H9 (cell line): ENCODE measurements at regions not wholly inside any gene's neighbourhood (a gene's known extent, or its start where the extent isn't known, plus 50 kb on each side); places are given as distances from the start of the nearest gene placed in this dataset.

Source experiments
- DNase-seq: peaks from one replicate; pipeline ENCODE4 v3.0.0-alpha.2; 2017
- H2AFZ ChIP-seq: one replicate; pipeline ENCODE4 v1.6.1; 2013; ENCODE audit warnings: mild to moderate bottlenecking, low read length, control low read depth, moderate library complexity
- H2AK5ac ChIP-seq: 2 replicates; pipeline ENCODE4 v1.6.1; 2013; ENCODE audit warnings: low read length, control low read depth, mixed read lengths; ENCODE audit not compliant: insufficient read length
- H2BK120ac ChIP-seq: one replicate; pipeline ENCODE4 v1.6.1; 2013; ENCODE audit warnings: low read depth, mild to moderate bottlenecking, low read length, control low read depth, inconsistent platforms; ENCODE audit not compliant: poor library complexity, severe bottlenecking
- H2BK12ac ChIP-seq: 2 replicates; pipeline ENCODE4 v1.6.1; 2013; ENCODE audit warnings: low read length, control low read depth, mixed read lengths, low read depth; ENCODE audit not compliant: insufficient read length
- H2BK15ac ChIP-seq: 2 replicates; pipeline ENCODE4 v1.6.1; 2013; ENCODE audit warnings: low read depth, low read length, control low read depth
- H2BK20ac ChIP-seq: one replicate; pipeline ENCODE4 v1.6.1; 2013; ENCODE audit warnings: low read depth, mild to moderate bottlenecking, low read length, control low read depth, inconsistent platforms; ENCODE audit not compliant: poor library complexity, severe bottlenecking
- H2BK5ac ChIP-seq: 2 replicates; pipeline ENCODE4 v1.6.1; 2013; ENCODE audit warnings: low read length, control low read depth, mixed read lengths; ENCODE audit not compliant: insufficient read length
- H3K14ac ChIP-seq: 2 replicates; pipeline ENCODE4 v1.6.1; 2013; ENCODE audit warnings: low read length, control low read depth; ENCODE audit not compliant: insufficient read depth
- H3K18ac ChIP-seq: 2 replicates; pipeline ENCODE4 v1.6.1; 2013; ENCODE audit warnings: low read depth, mild to moderate bottlenecking, mixed read lengths, low read length, control low read depth; ENCODE audit not compliant: insufficient read length
- H3K23ac ChIP-seq: 2 replicates; pipeline ENCODE4 v1.6.1; 2013; ENCODE audit warnings: low read length, control low read depth, mixed read lengths, low read depth; ENCODE audit not compliant: insufficient read length
- H3K23me2 ChIP-seq: 2 replicates; pipeline ENCODE4 v1.6.1; 2013; ENCODE audit warnings: low read depth, mild to moderate bottlenecking, mixed read lengths, low read length, control low read depth; ENCODE audit not compliant: insufficient read length, poor library complexity, severe bottlenecking
- H3K27ac ChIP-seq: 2 replicates; pipeline ENCODE4 v1.5.1; 2013; ENCODE audit warnings: low read length, control low read depth, mixed read lengths, low read depth; ENCODE audit not compliant: insufficient read length
- H3K27me3 ChIP-seq: 2 replicates; pipeline ENCODE4 v1.6.1; 2013; ENCODE audit warnings: low read length, control low read depth, inconsistent platforms; ENCODE audit not compliant: insufficient read depth
- H3K4ac ChIP-seq: 2 replicates; pipeline ENCODE4 v1.6.1; 2013; ENCODE audit warnings: low read depth, mild to moderate bottlenecking, control low read depth, inconsistent platforms, low read length, moderate library complexity
- H3K4me1 ChIP-seq: 2 replicates; pipeline ENCODE4 v1.6.1; 2013; ENCODE audit warnings: low read length, control low read depth, inconsistent platforms; ENCODE audit not compliant: insufficient read depth
- H3K4me2 ChIP-seq: 2 replicates; pipeline ENCODE4 v1.6.1; 2013; ENCODE audit warnings: low read length, control low read depth, mixed read lengths; ENCODE audit not compliant: insufficient read length, insufficient read depth
- H3K56ac ChIP-seq: 2 replicates; pipeline ENCODE4 v1.6.1; 2013; ENCODE audit warnings: low read depth, mild to moderate bottlenecking, mixed read lengths, low read length, control low read depth; ENCODE audit not compliant: insufficient read length
- H3K79me1 ChIP-seq: 2 replicates; pipeline ENCODE4 v1.6.1; 2013; ENCODE audit warnings: low read depth, mild to moderate bottlenecking, moderate library complexity, low read length, control low read depth, inconsistent platforms; ENCODE audit not compliant: insufficient read depth, poor library complexity, severe bottlenecking
- H3K79me2 ChIP-seq: 2 replicates; pipeline ENCODE4 v1.6.1; 2013; ENCODE audit warnings: low read length, control low read depth, inconsistent platforms; ENCODE audit not compliant: insufficient read depth
- H3K9ac ChIP-seq: 2 replicates; pipeline ENCODE4 v1.6.1; 2013; ENCODE audit warnings: low read length, control low read depth, mixed read lengths; ENCODE audit not compliant: insufficient read length; ENCODE audit errors: extremely low read depth
- H3K9me3 ChIP-seq: one replicate; pipeline ENCODE4 v1.6.1; 2013; ENCODE audit warnings: low read depth, low read length, inconsistent platforms; ENCODE audit not compliant: control insufficient read depth
- H3T11ph ChIP-seq: one replicate; pipeline ENCODE4 v1.6.1; 2013; ENCODE audit warnings: mild to moderate bottlenecking, low read length, control low read depth, inconsistent platforms
- H4K20me1 ChIP-seq: one replicate; pipeline ENCODE4 v1.6.1; 2013; ENCODE audit not compliant: control insufficient read depth, insufficient read length, insufficient read depth
- H4K5ac ChIP-seq: 2 replicates; pipeline ENCODE4 v1.6.1; 2013; ENCODE audit warnings: low read depth, mild to moderate bottlenecking, mixed read lengths, low read length, control low read depth; ENCODE audit not compliant: insufficient read length
- H4K8ac ChIP-seq: replicated peaks from 2 replicates; pipeline ENCODE4 v1.6.1; 2013; ENCODE audit warnings: low read length, control low read depth, mixed read lengths, low read depth; ENCODE audit not compliant: insufficient read length
- H4K91ac ChIP-seq: 2 replicates; pipeline ENCODE4 v1.6.1; 2013; ENCODE audit warnings: low read depth, mild to moderate bottlenecking, moderate library complexity, mixed read lengths, low read length, control low read depth; ENCODE audit not compliant: insufficient read length
- H3K27ac Mint-ChIP-seq, 3 experiments: 2 replicates in 2 of 3; 3 replicates in 1 of 3; pipeline ENCODE4 v1.8.0; 2020 to 2021; ENCODE audit warnings: mixed read lengths in 3 of 3, mild to moderate bottlenecking in 1 of 3, moderate library complexity in 1 of 3
- H3K27me3 Mint-ChIP-seq: 2 replicates; pipeline ENCODE4 v1.8.0; 2021; ENCODE audit warnings: low read depth, mild to moderate bottlenecking, moderate library complexity, mixed read lengths
- H3K36me3 Mint-ChIP-seq, 3 experiments: 2 replicates in 2 of 3; 3 replicates in 1 of 3; pipeline ENCODE4 v1.8.0; 2020 to 2021; ENCODE audit warnings: low read depth in 3 of 3, mixed read lengths in 3 of 3; ENCODE audit not compliant: insufficient read depth in 1 of 3
- H3K4me1 Mint-ChIP-seq, 2 experiments: 2 replicates each; pipeline ENCODE4 v1.8.0; 2020; ENCODE audit warnings: mixed read lengths in 2 of 2
- H3K4me3 Mint-ChIP-seq, 2 experiments: 2 replicates in 1 of 2; 3 replicates in 1 of 2; pipeline ENCODE4 v1.8.0; 2020 to 2021; ENCODE audit warnings: mild to moderate bottlenecking in 2 of 2, mixed read lengths in 2 of 2, moderate library complexity in 1 of 2
- H3K9me3 Mint-ChIP-seq, 2 experiments: 2 replicates in 1 of 2; 3 replicates in 1 of 2; pipeline ENCODE4 v1.8.0; 2020; ENCODE audit warnings: mild to moderate bottlenecking in 2 of 2, mixed read lengths in 2 of 2, moderate library complexity in 1 of 2
- WGBS: extraction: QIAGEN DNeasy Blood & Tissue Kit; methylation state at CpG from one replicate; pipeline ENCODE4 v1.1.7; 2013; ENCODE audit warnings: missing lambda C conversion rate, low lambda C conversion rate, mixed read lengths; ENCODE audit not compliant: insufficient read length; ENCODE audit errors: extremely low coverage; 5-methylcytosine and 5-hydroxymethylcytosine counted together
- TF ChIP-seq, protein P1 (sequence below): fragments of 200-600 bp; sonication (generic); conservative IDR thresholded peaks from 3 replicates; pipeline ENCODE4 v1.8.0; 2021; ENCODE audit warnings: antibody characterized with exemption, mild to moderate bottlenecking

DNA sequence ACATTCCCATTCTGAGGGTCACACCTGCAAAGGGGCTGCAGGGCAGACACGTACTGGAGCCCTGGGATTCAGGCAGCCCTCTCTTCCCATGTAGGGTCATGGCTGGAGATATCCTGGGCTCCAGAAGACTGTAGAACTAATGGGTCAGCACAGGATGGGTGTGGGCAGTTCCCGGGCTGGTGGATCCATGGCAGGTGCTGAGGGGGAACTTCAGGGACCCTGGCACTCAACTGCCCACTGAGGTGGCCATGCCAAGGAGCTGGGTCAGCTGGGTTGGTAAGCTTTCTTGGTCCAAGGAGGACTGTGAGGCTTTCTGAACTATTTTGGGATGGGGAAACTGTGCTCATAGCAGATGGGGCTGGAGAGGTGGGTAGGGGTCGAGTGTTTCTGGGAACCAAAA is 183.4 kb upstream of the RTL1 start:
- H2BK120ac ChIP-seq = no peak overlapping the region

More for the DNA sequence above, 183.4 kb upstream of the RTL1 start:
- DNase-seq = no peak
- Histone ChIP-seq H3K18ac (no peak overlapping the region), H3K23me2 (no peaks in the 10 kb centered on the region), H3K9me3 (no peaks in the 10 kb centered on the region), H3K56ac (no peak overlapping the region), H2BK20ac (no peak overlapping the region), H3K9ac (no peak overlapping the region), H2BK15ac (no peak overlapping the region), H3K27ac (no peak overlapping the region), H3K4me2 (no peak overlapping the region), H4K20me1 (no peaks in the 10 kb centered on the region), H3K23ac (no peak overlapping the region), H3K14ac (no peak overlapping the region), H4K5ac (no peak overlapping the region), H3K27me3 (no peaks in the 10 kb centered on the region), H3K4ac (no peak overlapping the region), H4K8ac (no peak overlapping the region), H2BK5ac (no peak overlapping the region), H3K4me1 (no peaks in the 10 kb centered on the region), H2AK5ac (no peak overlapping the region), H2AFZ (no peak overlapping the region), H3K79me1 (no peaks in the 10 kb centered on the region), H3K79me2 (no peaks in the 10 kb centered on the region), H3T11ph (no peak overlapping the region), H2BK12ac (no peak overlapping the region), H4K91ac (no peak overlapping the region)
- no peaks in the 10 kb centered on the region for H3K36me3 Mint-ChIP-seq
- H3K27ac Mint-ChIP-seq = no peak overlapping the region
- no CpG with 5 or more reads among the region's 3 CpGs for WGBS
- no peak overlapping the region for H3K4me3 Mint-ChIP-seq
- H3K27me3 Mint-ChIP-seq = peaks cover 13% of the 10 kb centered on the region
- no peaks in the 10 kb centered on the region for H3K9me3 Mint-ChIP-seq
- H3K4me1 Mint-ChIP-seq = peaks cover 0 to 3% of the 10 kb centered on the region in 2 experiments; a peak in 1 of 4 replicates
- TF ChIP-seq, protein P1, sequence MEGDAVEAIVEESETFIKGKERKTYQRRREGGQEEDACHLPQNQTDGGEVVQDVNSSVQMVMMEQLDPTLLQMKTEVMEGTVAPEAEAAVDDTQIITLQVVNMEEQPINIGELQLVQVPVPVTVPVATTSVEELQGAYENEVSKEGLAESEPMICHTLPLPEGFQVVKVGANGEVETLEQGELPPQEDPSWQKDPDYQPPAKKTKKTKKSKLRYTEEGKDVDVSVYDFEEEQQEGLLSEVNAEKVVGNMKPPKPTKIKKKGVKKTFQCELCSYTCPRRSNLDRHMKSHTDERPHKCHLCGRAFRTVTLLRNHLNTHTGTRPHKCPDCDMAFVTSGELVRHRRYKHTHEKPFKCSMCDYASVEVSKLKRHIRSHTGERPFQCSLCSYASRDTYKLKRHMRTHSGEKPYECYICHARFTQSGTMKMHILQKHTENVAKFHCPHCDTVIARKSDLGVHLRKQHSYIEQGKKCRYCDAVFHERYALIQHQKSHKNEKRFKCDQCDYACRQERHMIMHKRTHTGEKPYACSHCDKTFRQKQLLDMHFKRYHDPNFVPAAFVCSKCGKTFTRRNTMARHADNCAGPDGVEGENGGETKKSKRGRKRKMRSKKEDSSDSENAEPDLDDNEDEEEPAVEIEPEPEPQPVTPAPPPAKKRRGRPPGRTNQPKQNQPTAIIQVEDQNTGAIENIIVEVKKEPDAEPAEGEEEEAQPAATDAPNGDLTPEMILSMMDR = no peak
